ENCODE measurements at regions not wholly inside any gene's neighbourhood (a gene's known extent, or its start where the extent isn't known, plus 50 kb on each side); places are given as distances from the start of the nearest gene placed in this dataset.

- no peak for TF ChIP-seq CTCF (IDR thresholded peaks at IDR 0.05)
- no peak for TF ChIP-seq POLR2A (IDR thresholded peaks at IDR 0.05)
Observed at GRCh38 chr9:89837934-89838310, 233.1 kb downstream of the GADD45G start.
